ENCODE measurements at regions not wholly inside any gene's neighbourhood (a gene's known extent, or its start where the extent isn't known, plus 50 kb on each side); places are given as distances from the start of the nearest gene placed in this dataset.

GRCh38 chr16:27692576-27692975 is 142.6 kb downstream of the KATNIP start:
- TF ChIP-seq POLR2A (IDR thresholded peaks at IDR 0.05; ENCODE audit: low read length) (no peak), GATA1 (IDR thresholded peaks at IDR 0.05; ENCODE audit: low read depth, low read length) (no peak)

Measured in erythroblast (primary cell).